Fibroblast of pulmonary artery (primary cell): ENCODE measurements at regions not wholly inside any gene's neighbourhood (a gene's known extent, or its start where the extent isn't known, plus 50 kb on each side); places are given as distances from the start of the nearest gene placed in this dataset.

Experiments
- DNase-seq: peaks from one replicate; pipeline ENCODE4 v3.0.0-alpha.2; 2010; ENCODE audit warnings: low read depth
- H3K4me3 ChIP-seq: replicated peaks from 2 replicates; pipeline ENCODE4 v1.5.1; 2011; ENCODE audit warnings: low read depth, mild to moderate bottlenecking, control low read depth, low read length, moderate library complexity
- TF ChIP-seq, protein P1 (sequence below): IDR thresholded peaks from 2 replicates; pipeline ENCODE4 v1.5.1; 2011; ENCODE audit warnings: mild to moderate bottlenecking, control low read depth, low read length, inconsistent platforms; ENCODE audit errors: missing control alignments

DNA sequence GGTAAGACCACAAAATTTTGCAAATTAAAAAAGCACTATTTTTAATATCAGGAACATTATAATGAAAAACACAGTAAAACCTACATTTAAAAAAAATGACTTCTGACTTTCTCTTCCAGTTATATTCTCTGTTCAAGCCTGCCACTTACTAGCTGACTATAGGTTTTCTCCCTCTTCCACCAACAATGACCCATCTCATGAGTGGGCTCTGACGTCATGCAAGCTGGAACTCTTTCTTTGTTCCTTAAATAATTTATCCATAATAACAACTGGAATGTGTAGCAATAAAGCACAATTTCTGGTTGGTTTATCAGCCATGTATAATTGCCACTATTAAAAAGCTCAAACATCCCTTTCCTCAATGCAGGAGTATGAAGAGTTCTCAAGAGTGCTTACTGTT, 378.1 kb upstream of the FAM174A start:
- TF ChIP-seq, protein P1, sequence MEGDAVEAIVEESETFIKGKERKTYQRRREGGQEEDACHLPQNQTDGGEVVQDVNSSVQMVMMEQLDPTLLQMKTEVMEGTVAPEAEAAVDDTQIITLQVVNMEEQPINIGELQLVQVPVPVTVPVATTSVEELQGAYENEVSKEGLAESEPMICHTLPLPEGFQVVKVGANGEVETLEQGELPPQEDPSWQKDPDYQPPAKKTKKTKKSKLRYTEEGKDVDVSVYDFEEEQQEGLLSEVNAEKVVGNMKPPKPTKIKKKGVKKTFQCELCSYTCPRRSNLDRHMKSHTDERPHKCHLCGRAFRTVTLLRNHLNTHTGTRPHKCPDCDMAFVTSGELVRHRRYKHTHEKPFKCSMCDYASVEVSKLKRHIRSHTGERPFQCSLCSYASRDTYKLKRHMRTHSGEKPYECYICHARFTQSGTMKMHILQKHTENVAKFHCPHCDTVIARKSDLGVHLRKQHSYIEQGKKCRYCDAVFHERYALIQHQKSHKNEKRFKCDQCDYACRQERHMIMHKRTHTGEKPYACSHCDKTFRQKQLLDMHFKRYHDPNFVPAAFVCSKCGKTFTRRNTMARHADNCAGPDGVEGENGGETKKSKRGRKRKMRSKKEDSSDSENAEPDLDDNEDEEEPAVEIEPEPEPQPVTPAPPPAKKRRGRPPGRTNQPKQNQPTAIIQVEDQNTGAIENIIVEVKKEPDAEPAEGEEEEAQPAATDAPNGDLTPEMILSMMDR = no peak
- no peak overlapping the region for H3K4me3 ChIP-seq
- no peak for DNase-seq

DNA sequence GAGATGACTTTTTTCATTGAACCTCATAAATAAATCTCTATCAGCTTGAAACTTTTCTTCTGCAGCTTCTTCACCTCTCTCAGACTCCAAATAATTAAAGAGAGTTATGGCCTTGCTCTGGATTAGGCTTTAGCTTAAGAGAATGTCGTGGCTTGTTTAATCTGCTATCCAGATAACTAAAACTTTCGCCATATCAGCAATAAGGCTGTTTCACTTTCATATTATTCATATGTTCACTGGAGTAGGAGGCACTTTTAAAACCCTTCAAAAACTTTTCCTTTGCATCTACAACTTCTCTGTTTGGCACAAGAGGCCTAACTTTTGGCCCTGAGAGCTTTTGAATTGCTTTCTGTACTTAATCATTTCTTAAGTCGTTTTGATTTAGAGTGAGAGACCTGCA, 386.9 kb upstream of the FAM174A start:
- H3K4me3 ChIP-seq = no peak overlapping the region
- TF ChIP-seq, protein P1 = no peak
- no peak for DNase-seq

DNA sequence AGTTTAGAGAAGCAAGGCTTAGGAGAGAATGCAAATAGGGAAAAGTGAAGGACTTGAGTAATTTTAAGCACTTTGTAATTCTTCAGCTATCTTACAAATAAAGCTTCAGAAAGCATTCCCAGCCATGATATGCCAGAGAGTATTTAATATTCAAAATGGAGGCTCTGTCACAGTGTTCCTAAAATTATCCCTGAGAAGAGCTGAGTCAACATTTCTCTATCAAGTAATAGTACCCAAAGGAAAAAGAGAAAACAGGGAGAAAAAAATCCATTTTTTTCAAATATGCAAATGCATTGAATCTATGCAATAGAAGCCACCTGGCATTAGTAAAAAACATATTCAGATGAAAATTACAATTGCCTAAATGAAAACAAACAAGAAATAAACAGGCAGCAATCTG, 392.6 kb upstream of the FAM174A start:
- no peak overlapping the region for H3K4me3 ChIP-seq
- no peak for DNase-seq
- TF ChIP-seq, protein P1 = no peak

DNA sequence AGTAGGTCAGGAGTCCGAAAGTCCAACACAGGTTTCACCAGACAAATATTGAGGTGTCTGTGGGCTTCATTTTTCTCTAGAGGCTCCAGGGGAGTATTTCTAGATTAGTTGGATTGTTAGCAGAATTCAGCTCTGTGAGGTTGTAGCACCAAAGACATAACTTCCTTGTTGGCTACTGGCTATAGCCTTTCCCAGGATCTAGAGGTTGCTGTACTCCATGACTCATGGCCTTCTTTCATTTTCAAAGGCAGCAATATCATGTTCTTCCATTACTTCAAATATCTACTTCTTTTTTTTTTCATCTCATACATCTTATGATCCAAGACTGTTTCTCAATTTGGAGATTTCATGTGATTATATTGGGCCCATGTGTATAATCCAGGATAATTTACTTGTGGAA, 404.0 kb upstream of the FAM174A start:
- TF ChIP-seq, protein P1 = no peak
- no peak for DNase-seq

DNA sequence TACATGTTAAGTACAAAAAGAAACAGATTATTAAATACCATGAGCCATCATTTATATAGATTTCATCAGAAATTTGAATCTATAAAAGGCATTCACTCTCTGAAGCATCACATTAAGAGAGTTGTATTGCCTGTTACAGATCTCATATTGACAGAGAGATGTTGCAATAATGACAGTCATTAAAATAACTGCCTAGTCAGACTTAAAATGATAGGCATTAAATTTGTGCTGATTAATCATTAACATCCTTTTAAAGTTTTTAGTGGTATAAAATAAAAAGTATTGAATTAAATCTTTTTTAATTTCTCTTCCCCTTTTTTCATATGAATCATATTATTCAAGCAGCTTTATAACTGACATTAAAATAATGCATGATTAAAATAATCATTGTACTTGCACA, 404.9 kb upstream of the FAM174A start:
- no peak for DNase-seq
- TF ChIP-seq, protein P1 = no peak
- H3K4me3 ChIP-seq = no peak overlapping the region

More for the DNA sequence above, 404.0 kb upstream of the FAM174A start:
- no peak overlapping the region for H3K4me3 ChIP-seq

DNA sequence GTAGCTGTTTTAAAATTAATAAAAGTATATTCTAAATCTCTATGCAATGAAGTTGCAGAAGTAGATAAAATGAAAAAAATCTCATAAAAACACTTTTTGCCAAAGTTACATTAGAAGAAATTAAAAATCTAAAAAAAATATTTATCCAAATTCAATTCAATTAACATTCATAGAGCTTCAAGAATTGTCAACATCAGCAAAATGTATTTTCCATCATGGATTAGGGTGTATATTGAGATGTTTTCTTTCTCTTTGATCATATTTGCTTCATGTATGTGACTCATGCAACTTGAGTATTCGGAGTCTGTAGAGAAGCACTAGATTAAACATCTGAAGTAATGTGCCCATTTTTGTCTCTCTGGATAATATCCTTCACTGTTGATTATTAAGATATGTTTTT, 415.3 kb upstream of the FAM174A start:
- TF ChIP-seq, protein P1 = no peak
- DNase-seq = no peak
- no peak overlapping the region for H3K4me3 ChIP-seq

DNA sequence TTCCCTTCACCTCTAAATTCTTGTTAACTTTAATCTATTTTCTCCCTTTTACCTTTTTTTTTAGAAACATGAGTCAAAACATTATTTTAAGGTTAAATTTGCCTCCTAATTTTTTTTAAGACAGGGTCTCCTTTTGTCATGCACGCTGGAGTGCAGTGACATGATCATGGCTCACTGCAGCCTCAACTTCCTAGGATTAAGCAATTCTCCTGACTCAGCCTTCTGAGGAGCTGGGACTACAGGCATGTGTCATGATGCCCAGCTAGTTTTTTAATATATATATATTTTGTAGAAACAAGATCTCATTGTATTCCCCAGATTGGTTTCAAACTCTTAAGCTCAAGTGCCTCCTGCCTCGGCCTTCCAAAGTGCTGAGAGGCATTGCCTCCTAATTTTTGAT, 424.7 kb upstream of the FAM174A start:
- TF ChIP-seq, protein P1 = no peak
- H3K4me3 ChIP-seq = no peak overlapping the region
- no peak for DNase-seq
